Activated naive CD8-positive, alpha-beta T cell treated with anti-CD3 and anti-CD28 coated beads for 36 hours (primary cell): ENCODE measurements at regions not wholly inside any gene's neighbourhood (a gene's known extent, or its start where the extent isn't known, plus 50 kb on each side); places are given as distances from the start of the nearest gene placed in this dataset.

ENCODE experiments used
- DNase-seq: peaks from one replicate; pipeline ENCODE4 v3.0.0; 2021
- H3K27ac Mint-ChIP-seq: one replicate; pipeline ENCODE4 v1.8.0; 2022; ENCODE audit warnings: mild to moderate bottlenecking, moderate library complexity, mixed read lengths
- H3K27me3 Mint-ChIP-seq: one replicate; pipeline ENCODE4 v1.8.0; 2022; ENCODE audit warnings: mild to moderate bottlenecking, mixed read lengths
- H3K36me3 Mint-ChIP-seq: one replicate; pipeline ENCODE4 v1.8.0; 2021; ENCODE audit warnings: mild to moderate bottlenecking, mixed read lengths
- H3K4me1 Mint-ChIP-seq: one replicate; pipeline ENCODE4 v1.8.0; 2021; ENCODE audit warnings: mixed read lengths
- H3K4me3 Mint-ChIP-seq: one replicate; pipeline ENCODE4 v1.8.0; 2022; ENCODE audit warnings: mild to moderate bottlenecking, moderate library complexity, mixed read lengths
- H3K9me3 Mint-ChIP-seq: one replicate; pipeline ENCODE4 v1.8.0; 2022; ENCODE audit warnings: mixed read lengths

DNA sequence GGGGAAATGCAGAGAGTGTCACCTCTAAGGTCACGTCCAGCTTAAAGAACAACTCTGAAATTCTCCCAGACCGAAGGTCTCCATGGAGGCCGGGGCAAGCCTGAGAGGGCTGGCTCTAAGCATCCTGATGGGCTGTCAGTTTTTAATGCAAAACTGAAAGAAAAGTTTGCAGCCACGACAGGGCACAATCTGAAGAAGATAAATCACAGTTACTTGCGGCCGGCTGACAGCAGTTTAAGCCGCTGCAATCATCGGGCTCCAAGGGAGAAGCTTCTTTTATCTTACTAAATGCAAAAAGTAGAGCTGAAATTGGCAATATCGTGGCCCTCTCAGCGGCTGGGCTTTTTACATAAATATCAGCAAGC lies 168.8 kb downstream of the CYLD start:
- H3K36me3 Mint-ChIP-seq = no peaks in the 10 kb centered on the region
- peaks cover 21% of the 10 kb centered on the region for H3K27me3 Mint-ChIP-seq
- H3K4me3 Mint-ChIP-seq = no peak overlapping the region
- no peak for DNase-seq
- H3K9me3 Mint-ChIP-seq = no peaks in the 10 kb centered on the region
- H3K4me1 Mint-ChIP-seq = no peaks in the 10 kb centered on the region
- H3K27ac Mint-ChIP-seq = no peak overlapping the region

DNA sequence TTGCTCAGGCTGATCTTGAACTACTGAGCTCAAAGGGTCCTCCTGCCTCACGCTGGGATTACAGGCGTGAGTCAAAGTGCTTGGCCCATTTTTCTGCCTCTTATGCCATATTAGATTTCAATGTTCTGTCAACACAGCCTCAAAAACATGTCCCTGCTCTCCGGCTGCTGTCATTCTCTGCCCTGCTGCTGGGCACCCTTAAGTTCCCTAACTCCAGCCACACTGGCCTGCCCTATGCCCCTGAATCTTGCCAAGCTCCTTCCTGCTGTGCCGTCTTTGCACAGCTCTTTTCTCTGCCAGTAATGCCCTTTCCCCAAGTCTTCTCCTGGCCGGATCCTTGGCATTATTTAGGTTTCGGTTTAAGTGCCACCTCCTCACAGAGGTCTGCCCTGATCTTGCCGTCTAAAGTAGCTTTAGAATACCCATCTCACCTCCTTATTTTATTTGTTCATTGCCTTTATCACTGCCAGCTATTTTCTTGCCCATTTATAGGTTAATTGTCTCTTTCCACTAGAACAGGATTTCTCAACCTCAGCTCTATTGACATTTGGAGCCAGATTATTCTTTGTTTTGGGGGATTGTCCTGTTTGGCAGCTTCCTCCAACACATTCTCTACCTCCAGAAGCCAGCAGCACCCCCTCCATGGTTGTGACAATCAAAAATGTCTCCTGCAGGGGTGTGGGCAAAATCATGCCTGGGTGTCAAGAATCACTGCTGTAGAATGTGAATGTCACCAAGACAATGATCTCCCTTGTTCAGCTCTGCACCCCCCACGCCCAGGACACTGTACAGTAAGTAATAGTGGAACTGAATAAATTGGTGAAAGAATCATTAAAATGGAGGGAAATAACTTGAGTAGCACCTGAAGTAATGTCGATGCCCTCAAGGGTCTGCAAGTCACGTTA lies 168.2 kb downstream of the CYLD start:
- Mint-ChIP-seq H3K4me1 (no peaks in the 10 kb centered on the region), H3K9me3 (no peaks in the 10 kb centered on the region), H3K27me3 (peaks cover 21% of the 10 kb centered on the region), H3K27ac (no peak overlapping the region), H3K4me3 (no peak overlapping the region), H3K36me3 (no peaks in the 10 kb centered on the region)
- no peak for DNase-seq

DNA sequence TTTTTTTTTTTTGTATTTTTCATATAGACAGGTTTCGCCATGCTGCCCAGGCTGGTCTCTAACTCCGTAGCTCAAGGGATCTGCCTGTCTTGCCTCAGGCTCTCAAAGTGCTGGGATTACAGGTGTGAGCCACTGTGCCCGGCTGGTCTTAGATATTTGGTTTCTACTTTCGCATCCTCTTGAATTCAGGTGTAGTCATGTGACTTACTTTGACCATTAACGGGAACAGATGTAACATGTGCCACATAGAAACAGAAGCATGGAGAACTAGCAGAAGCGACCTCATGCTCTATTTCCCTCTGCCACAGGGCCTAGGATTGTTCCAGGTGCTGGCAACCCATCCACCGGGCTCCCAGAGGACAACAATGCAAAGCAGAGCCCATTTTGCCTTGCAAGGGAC lies 166.6 kb downstream of the CYLD start:
- DNase-seq = no peak
- H3K4me3 Mint-ChIP-seq = no peak overlapping the region
- no peaks in the 10 kb centered on the region for H3K4me1 Mint-ChIP-seq
- H3K27me3 Mint-ChIP-seq = peaks cover 18% of the 10 kb centered on the region
- H3K27ac Mint-ChIP-seq = no peak overlapping the region
- no peaks in the 10 kb centered on the region for H3K36me3 Mint-ChIP-seq
- H3K9me3 Mint-ChIP-seq = no peaks in the 10 kb centered on the region

DNA sequence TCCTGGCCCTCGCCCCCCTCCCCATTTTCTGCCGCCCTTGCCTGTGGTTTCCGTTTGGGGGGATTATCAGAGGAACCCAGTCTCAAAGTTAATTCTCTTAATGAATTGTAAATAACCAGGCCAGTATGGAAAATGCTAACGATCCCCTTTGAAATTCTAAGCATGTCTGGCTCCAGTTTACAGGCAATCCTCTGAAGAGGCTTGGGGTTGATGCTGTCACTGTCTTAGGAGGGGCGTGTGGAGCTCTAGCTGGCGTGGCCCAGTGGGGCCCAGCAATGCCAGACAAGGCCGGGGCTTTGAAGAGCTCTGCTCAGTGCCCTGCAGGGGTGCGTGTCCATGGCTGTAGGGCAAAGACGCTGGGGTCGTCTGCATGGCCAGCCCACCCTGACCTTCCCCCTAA lies 164.6 kb downstream of the CYLD start:
- Mint-ChIP-seq H3K4me3 (no peak overlapping the region), H3K4me1 (no peaks in the 10 kb centered on the region), H3K27me3 (peaks cover 5% of the 10 kb centered on the region), H3K27ac (no peak overlapping the region), H3K36me3 (no peaks in the 10 kb centered on the region), H3K9me3 (no peaks in the 10 kb centered on the region)
- no peak for DNase-seq

DNA sequence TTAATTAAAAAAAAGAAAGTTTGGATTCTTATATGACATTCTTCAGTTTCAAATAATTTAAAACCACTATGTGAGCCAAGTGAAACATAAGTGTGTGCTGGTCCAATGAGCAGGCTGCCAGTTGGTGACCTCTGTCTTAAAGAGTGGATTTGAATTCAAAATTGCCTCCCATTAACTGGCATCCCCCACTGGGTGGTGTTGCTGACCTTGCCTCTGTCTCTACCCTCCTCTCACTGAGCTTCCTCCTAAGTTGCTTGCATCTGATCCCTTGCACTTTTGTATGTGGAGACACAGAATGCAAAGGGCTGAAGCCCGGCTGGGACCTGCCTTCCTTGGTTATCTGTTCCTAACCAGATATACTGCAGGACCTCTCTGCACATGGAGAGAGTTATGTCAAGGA lies 160.6 kb downstream of the CYLD start:
- H3K4me1 Mint-ChIP-seq = no peaks in the 10 kb centered on the region
- no peaks in the 10 kb centered on the region for H3K9me3 Mint-ChIP-seq
- H3K4me3 Mint-ChIP-seq = no peak overlapping the region
- peaks cover 3% of the 10 kb centered on the region for H3K27me3 Mint-ChIP-seq
- no peak for DNase-seq
- no peak overlapping the region for H3K27ac Mint-ChIP-seq
- no peaks in the 10 kb centered on the region for H3K36me3 Mint-ChIP-seq

DNA sequence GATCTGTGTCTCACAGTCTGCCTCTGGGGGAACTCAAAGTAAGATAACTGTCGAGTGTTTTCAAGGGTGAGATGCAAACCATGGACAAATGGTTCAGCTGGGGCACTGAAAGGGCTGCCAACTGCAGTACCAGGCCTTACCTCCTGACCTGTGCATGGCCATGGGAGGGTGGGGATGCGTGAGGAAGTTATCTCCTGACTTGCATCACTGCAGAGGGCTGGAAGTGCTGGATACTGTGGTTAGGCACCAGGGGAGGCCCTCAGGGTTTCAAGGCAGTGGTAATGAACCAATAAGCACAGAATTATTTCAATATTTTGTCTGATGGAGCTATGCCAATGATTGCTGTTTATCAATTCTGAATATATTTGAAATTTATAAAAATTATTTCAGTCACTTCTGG lies 159.2 kb downstream of the CYLD start:
- H3K9me3 Mint-ChIP-seq = peaks cover 5% of the 10 kb centered on the region
- H3K27ac Mint-ChIP-seq = no peak overlapping the region
- no peak for DNase-seq
- no peak overlapping the region for H3K4me3 Mint-ChIP-seq
- no peaks in the 10 kb centered on the region for H3K4me1 Mint-ChIP-seq
- peaks cover 3% of the 10 kb centered on the region for H3K27me3 Mint-ChIP-seq
- H3K36me3 Mint-ChIP-seq = no peaks in the 10 kb centered on the region

DNA sequence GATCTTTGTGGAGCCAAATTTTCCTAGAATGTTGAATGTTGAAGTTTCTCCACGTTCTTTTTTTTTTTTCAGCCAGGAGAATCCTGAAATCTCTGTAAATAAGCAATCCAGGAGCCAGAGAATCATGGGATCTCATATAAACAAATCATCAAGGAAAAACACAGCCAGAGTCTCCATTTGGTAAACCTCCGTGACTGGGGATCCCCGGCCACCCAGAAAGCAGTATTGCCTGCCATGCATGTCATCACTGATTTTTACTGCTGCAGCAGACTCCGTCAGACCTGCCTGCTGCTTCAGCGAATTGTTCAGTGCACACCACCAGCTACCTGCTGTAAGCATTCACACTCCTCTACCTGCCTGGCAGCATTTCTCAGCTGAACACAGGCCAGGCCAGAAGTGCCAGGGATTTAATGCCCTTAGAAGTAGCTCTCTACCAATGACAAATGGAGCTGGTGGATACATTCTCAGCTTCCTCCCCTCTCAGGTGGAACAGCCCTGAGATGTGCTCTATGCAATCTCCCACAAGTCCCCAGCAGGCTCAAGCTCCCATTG lies 158.6 kb downstream of the CYLD start:
- Mint-ChIP-seq H3K36me3 (no peaks in the 10 kb centered on the region), H3K4me3 (no peak overlapping the region), H3K9me3 (peaks cover 5% of the 10 kb centered on the region), H3K27me3 (peaks cover 3% of the 10 kb centered on the region), H3K4me1 (no peaks in the 10 kb centered on the region), H3K27ac (no peak overlapping the region)
- no peak for DNase-seq

DNA sequence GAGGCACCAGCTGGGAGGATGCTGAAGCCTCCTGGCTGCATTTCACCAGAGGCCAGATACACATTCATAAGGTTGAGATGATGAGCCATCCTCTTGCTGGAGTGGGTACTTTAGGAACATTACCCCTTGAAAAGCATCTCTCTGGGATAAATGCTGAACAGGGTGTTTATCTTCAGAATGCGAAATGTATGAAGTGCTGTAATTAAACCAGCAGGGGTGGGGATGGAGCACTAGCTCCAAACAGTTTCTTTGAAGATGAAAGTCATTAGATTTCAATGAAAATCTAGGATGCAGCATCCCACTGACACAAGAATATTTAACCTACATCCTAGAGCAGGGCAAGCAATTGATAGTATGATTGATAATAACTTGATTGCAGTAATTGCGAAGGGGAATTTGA lies 158.1 kb downstream of the CYLD start:
- H3K4me3 Mint-ChIP-seq = no peak overlapping the region
- H3K9me3 Mint-ChIP-seq = peaks cover 5% of the 10 kb centered on the region
- no peak for DNase-seq
- no peak overlapping the region for H3K27ac Mint-ChIP-seq
- H3K27me3 Mint-ChIP-seq = peaks cover 3% of the 10 kb centered on the region
- no peaks in the 10 kb centered on the region for H3K36me3 Mint-ChIP-seq
- no peaks in the 10 kb centered on the region for H3K4me1 Mint-ChIP-seq

DNA sequence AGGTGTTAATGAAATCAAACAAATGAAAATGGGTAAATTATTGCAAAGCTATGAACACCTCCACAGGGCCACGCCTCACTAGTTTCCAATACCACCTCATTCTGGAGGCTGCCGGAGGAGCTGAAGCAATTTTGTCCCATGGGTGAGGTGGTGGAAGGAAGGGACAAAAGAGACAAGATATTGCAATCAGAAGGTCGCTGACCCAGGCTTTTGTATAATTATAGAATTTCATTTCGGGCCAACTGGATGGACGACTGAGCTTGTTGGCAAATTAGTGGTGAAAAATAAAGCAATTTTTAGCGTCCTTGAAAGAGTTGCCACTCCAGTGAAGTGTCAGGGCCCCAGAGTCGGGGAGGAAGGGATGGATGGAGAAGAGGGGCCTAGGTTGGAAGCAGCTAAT lies 147.9 kb downstream of the CYLD start:
- no peaks in the 10 kb centered on the region for H3K36me3 Mint-ChIP-seq
- no peak overlapping the region for H3K4me3 Mint-ChIP-seq
- H3K4me1 Mint-ChIP-seq = no peaks in the 10 kb centered on the region
- no peak for DNase-seq
- H3K27ac Mint-ChIP-seq = no peak overlapping the region
- no peaks in the 10 kb centered on the region for H3K9me3 Mint-ChIP-seq
- peaks cover 20% of the 10 kb centered on the region for H3K27me3 Mint-ChIP-seq

DNA sequence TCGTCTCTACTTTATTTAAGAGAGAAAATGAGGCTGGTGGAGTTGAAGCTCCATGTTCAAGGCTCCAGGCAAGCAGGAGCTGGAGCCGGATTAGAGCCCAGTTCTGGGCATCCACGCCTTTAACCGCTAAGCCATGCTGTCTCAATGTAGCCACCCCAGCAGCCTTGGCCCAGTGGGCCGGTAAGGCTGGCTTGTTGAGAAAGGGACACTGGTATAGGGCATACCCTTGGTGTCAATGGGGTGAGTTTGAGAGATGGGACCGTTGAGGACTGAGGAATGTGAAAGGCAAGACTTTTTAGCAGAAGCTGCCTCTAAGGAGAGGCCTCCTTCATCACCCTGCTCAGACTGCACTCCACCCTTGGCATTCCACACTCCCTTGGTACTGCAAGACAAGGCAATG lies 147.4 kb downstream of the CYLD start:
- H3K4me3 Mint-ChIP-seq = no peak overlapping the region
- no peak for DNase-seq
- H3K4me1 Mint-ChIP-seq = no peaks in the 10 kb centered on the region
- no peak overlapping the region for H3K27ac Mint-ChIP-seq
- peaks cover 24% of the 10 kb centered on the region for H3K27me3 Mint-ChIP-seq
- H3K36me3 Mint-ChIP-seq = no peaks in the 10 kb centered on the region
- H3K9me3 Mint-ChIP-seq = no peaks in the 10 kb centered on the region

DNA sequence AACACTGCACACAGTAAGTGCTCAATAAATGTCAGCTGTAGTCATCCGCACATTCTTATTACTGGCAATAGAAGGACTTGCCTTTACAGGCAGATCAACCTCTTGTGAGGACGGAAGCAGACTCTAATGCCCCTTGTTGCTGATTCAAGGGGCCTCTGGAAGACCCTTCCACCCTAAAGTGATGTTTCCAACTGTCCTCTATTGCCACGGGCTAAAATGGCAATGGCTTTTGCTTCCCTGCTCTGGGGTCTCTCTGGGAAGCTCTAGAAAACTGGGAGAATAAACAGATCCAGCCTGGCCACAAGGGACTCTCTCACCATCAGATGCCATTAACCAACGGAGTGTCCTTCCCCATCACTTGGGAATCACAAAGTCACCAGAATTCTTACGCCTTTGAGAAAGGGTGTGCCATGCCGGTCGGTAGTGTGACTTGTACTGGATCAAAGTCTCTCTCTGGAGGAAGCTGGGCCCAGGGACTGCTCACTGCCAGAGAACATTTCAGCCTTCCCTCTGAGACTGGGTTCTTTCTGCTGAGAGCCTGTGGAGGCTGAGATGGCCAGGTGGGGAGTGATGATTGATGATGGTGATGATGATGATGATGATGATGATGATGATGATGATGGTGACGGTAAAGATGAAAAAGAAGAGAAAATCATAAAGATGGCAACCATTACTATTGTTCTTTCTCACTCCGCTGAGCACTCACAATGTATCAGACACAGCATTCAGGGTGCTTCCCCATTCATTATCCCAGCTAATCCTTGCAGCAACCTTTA lies 146.8 kb downstream of the CYLD start:
- Mint-ChIP-seq H3K36me3 (no peaks in the 10 kb centered on the region), H3K4me1 (no peaks in the 10 kb centered on the region), H3K27me3 (peaks cover 23% of the 10 kb centered on the region), H3K4me3 (no peak overlapping the region), H3K9me3 (no peaks in the 10 kb centered on the region), H3K27ac (no peak overlapping the region)
- no peak for DNase-seq

DNA sequence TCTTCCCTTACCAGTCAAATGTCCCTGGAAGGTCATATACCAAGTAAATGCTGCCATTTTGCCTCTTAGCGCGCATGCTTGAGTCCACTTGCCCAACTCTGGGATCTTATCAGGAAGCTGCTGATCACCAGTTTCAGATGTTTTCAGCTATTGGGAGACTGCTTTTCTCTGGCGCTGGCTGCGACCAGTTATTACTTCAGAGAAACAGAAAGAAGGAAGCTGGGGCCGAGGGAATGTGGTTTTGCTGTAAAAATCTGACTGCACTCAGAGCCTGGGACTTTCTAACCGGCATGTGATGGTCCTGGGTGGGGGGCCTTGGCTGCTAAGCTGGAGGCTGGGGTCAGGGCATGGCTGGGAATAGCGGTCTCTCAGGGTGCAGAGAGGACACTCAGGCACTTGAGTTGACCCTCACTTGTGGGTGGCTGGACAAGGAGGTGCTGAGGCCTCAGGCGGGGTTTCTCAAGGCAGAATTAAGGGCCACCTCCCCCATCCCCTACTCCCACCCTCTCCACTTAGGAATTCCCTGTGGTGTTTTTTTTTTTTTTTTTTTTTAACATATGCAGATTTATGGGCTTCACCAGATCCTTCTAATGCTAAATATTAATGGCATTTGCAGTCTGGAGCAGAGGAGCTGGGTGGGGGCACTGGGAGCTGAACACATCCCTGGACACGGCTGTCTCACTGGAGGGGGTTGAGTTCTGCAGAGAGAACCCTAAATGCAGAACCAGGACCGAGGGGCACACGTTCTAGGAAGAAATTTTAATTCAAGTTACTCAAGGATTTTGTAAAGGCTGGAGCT lies 145.8 kb downstream of the CYLD start:
- H3K4me3 Mint-ChIP-seq = no peak overlapping the region
- H3K27ac Mint-ChIP-seq = no peak overlapping the region
- H3K4me1 Mint-ChIP-seq = no peaks in the 10 kb centered on the region
- no peaks in the 10 kb centered on the region for H3K36me3 Mint-ChIP-seq
- DNase-seq = no peak
- H3K27me3 Mint-ChIP-seq = peaks cover 15% of the 10 kb centered on the region
- H3K9me3 Mint-ChIP-seq = no peaks in the 10 kb centered on the region

DNA sequence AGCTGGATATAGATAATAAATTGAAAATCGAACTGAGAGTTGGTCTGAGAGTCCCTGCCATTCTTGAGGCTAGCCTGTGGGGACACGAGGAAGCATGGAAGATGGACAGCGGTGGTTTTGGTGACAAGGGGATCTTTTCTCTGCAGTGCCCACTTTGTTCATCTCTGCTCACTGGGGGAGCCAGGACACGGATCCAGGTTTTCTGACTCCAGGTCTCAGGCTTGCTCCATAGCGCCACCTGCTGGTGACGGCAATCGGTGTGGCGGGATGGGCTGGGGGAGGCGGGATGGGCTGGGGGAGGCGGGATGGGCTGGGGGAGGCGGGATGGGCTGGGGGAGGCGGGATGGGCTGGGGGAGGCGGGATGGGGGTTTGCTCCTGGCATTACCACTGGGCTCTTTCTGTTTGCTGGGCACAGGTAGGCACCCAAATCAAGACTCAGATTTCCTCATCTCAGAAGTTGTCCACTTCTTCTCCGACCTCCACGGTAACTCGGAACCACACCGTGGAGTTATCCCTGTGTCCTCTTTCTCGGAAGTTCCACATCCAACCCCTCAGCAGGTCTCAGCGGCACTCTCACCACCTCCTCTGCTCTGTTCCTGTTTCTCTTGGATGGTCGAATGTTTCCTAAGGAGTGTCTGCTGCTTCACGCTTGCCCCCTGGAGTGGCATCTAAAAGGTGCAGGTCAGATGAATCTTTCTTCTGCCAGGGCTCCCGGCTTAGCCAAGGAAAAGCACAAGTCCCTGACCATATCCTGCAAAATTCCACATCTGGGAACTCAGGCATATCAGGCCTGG lies 142.4 kb downstream of the CYLD start:
- peak; percentile 9 for DNase-seq
- H3K36me3 Mint-ChIP-seq = no peaks in the 10 kb centered on the region
- no peak overlapping the region for H3K4me3 Mint-ChIP-seq
- peaks cover 8% of the 10 kb centered on the region for H3K27me3 Mint-ChIP-seq
- H3K27ac Mint-ChIP-seq = no peak overlapping the region
- H3K9me3 Mint-ChIP-seq = no peaks in the 10 kb centered on the region
- no peaks in the 10 kb centered on the region for H3K4me1 Mint-ChIP-seq

DNA sequence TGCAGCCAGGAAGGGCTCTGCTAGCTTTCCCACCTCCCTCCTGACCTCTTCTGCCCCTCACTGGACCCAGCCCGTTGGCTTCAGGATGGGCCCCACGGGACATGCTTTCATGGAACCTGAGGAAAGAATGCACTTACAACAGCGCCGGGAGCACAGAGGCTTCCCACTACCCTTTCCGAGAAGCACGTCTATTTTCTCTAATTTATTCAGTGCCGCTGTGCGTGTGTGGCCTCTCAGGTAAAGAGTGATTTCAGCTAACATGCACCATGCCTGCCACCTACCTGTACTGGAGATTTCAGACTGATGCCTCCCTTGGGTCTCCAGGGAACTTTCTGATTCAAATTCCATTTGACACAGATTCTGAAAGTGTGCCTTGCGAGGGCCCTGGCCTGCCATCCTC lies 140.1 kb downstream of the CYLD start:
- no peak for DNase-seq
- no peaks in the 10 kb centered on the region for H3K9me3 Mint-ChIP-seq
- H3K4me1 Mint-ChIP-seq = no peaks in the 10 kb centered on the region
- H3K27ac Mint-ChIP-seq = no peak overlapping the region
- H3K36me3 Mint-ChIP-seq = no peaks in the 10 kb centered on the region
- peaks cover 22% of the 10 kb centered on the region for H3K27me3 Mint-ChIP-seq
- H3K4me3 Mint-ChIP-seq = no peak overlapping the region
